Body of pancreas (tissue), 4 donors: ENCODE measurements at regions not wholly inside any gene's neighbourhood (a gene's known extent, or its start where the extent isn't known, plus 50 kb on each side); places are given as distances from the start of the nearest gene placed in this dataset.

Experiments
- CTCF ChIP-seq, 7 experiments: fragments of 450-650 bp in 4 of 7; fragments of 200-600 bp in 3 of 7; sonication (generic) in 3 of 7; IDR thresholded peaks; one replicate each; pipeline ENCODE4 v1.5.1; 2016 to 2019; ENCODE audit warnings: antibody characterized with exemption in 7 of 7
- POLR2A ChIP-seq, 3 donors: fragments of 450-650 bp; IDR thresholded peaks; one replicate each; pipeline ENCODE4 v1.6.1; 2016; ENCODE audit warnings: antibody characterized with exemption in 3 of 3, mild to moderate bottlenecking in 2 of 3

DNA sequence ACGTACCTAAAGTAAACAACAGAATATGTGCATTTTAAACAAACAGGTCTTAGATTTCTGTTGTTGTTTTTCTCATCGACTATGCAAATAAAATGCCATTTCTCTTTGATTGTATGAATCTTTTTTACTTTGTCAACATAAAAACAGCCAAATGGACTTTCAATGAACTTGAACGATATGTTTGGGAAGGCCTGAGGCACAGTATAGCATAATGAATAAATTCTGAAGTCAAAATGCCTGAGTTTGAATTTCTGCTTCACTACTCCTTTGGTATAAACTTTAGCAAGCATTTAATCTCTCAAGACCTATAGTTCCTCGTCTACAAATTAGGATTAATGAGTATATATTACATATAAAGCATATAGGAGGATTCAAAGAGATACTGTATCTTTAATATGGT lies 1369.9 kb upstream of the TENM4 start:
- no peak for TF ChIP-seq POLR2A (IDR thresholded peaks at IDR 0.05)
- no peak for TF ChIP-seq CTCF (IDR thresholded peaks at IDR 0.05)
